ENCODE measurements at regions not wholly inside any gene's neighbourhood (a gene's known extent, or its start where the extent isn't known, plus 50 kb on each side); places are given as distances from the start of the nearest gene placed in this dataset.

DNA sequence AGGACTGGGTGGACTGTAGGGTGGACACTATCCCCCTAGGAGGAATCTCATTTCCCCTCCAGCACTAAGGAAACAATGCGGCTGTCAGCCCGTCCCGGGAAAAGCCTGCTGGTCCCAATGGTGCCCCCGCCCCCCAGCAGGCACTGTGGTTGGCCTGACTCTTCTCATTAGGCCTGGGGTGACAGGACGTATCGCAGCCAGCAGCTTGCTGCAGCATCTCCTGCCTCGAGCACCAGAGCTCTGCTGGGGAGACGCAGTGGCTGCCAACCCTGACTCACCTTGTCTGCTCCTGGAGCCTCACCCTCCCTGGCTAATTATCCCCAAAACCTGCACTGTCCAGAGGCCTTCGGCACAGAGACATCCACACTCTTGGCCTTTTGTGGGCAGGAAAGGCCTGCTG, 115.1 kb upstream of the GJB5 start:
- no peak for DNase-seq (ENCODE audit: low spot score)
- TF ChIP-seq, protein P1, sequence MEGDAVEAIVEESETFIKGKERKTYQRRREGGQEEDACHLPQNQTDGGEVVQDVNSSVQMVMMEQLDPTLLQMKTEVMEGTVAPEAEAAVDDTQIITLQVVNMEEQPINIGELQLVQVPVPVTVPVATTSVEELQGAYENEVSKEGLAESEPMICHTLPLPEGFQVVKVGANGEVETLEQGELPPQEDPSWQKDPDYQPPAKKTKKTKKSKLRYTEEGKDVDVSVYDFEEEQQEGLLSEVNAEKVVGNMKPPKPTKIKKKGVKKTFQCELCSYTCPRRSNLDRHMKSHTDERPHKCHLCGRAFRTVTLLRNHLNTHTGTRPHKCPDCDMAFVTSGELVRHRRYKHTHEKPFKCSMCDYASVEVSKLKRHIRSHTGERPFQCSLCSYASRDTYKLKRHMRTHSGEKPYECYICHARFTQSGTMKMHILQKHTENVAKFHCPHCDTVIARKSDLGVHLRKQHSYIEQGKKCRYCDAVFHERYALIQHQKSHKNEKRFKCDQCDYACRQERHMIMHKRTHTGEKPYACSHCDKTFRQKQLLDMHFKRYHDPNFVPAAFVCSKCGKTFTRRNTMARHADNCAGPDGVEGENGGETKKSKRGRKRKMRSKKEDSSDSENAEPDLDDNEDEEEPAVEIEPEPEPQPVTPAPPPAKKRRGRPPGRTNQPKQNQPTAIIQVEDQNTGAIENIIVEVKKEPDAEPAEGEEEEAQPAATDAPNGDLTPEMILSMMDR (IDR thresholded peaks at IDR 0.05) = no peak
- Mint-ChIP-seq H3K27me3 (ENCODE audit: low read depth) (peaks cover 17% of the 10 kb centered on the region), H3K36me3 (ENCODE audit: low read depth) (no peaks in the 10 kb centered on the region), H3K27ac (ENCODE audit: unreplicated experiment) (no peak overlapping the region), H3K4me1 (ENCODE audit: low read depth) (no peaks in the 10 kb centered on the region), H3K9me3 (ENCODE audit: low read depth) (no peaks in the 10 kb centered on the region), H3K4me3 (ENCODE audit: unreplicated experiment) (no peak overlapping the region)

DNA sequence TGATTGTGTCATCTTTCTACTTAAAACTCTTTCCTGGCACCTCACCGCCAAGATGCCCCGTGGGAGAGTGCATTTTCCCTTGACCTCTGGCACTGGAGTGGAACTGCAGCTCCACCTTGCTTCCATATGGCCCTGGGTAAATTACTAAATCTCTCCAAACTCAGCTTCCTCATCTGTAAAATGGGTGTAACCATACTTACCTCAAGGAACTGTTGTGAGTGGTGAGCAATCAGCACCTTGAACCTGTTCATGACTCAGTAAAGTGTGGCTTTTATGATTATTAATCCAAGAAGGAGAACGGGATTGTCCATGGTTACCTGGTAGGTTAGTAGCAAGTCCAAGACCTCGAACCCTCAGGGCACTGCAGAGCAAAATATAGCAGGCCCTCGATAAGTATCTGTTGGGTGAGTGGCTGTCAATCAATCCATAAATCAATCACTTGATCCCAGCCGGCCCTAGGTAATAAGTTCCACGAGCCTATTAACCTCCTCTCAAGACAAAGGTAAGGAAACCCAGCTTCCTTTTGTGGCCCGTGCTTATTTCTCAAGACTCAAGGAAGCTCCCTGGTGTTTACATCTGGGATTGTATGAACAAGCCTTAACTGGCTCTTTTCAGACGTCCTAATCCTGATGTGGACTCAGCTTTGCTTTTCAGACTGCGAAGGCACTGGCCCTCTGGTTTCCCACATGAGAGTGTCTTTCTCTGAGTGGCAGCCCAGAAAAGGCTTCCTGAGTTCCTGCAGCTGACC, 114.0 kb upstream of the GJB5 start:
- TF ChIP-seq, protein P1 (IDR thresholded peaks at IDR 0.05) = no peak
- Mint-ChIP-seq H3K27me3 (ENCODE audit: low read depth) (peaks cover 21% of the 10 kb centered on the region), H3K36me3 (ENCODE audit: low read depth) (no peaks in the 10 kb centered on the region), H3K9me3 (ENCODE audit: low read depth) (no peaks in the 10 kb centered on the region), H3K4me1 (ENCODE audit: low read depth) (no peaks in the 10 kb centered on the region), H3K4me3 (ENCODE audit: unreplicated experiment) (no peak overlapping the region), H3K27ac (ENCODE audit: unreplicated experiment) (no peak overlapping the region)
- DNase-seq (ENCODE audit: low spot score) = no peak

DNA sequence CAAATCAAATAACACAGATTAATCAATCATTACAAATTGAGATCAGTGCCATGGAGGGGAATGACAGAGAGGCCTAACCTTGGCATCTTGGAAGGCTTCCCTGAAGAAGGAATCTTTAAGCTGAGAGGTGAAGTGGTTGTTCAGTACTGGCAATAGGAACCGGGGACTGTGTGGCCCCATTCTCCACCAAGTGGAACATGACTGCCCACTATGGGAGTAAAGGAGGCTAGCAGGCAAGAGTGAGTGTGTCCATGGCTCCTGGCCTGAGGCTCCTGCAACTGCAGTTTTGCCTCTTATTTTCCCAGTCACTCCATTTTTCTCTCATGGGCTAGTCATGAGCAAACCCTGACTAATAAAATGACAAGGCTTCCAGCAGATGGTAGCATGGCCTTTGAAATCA, 112.2 kb upstream of the GJB5 start:
- no peaks in the 10 kb centered on the region for H3K9me3 Mint-ChIP-seq (ENCODE audit: low read depth)
- H3K27ac Mint-ChIP-seq (ENCODE audit: unreplicated experiment) = no peak overlapping the region
- no peaks in the 10 kb centered on the region for H3K4me1 Mint-ChIP-seq (ENCODE audit: low read depth)
- H3K36me3 Mint-ChIP-seq (ENCODE audit: low read depth) = no peaks in the 10 kb centered on the region
- peaks cover 27% of the 10 kb centered on the region for H3K27me3 Mint-ChIP-seq (ENCODE audit: low read depth)
- no peak overlapping the region for H3K4me3 Mint-ChIP-seq (ENCODE audit: unreplicated experiment)
- TF ChIP-seq, protein P1 (IDR thresholded peaks at IDR 0.05) = no peak
- no peak for DNase-seq (ENCODE audit: low spot score)

DNA sequence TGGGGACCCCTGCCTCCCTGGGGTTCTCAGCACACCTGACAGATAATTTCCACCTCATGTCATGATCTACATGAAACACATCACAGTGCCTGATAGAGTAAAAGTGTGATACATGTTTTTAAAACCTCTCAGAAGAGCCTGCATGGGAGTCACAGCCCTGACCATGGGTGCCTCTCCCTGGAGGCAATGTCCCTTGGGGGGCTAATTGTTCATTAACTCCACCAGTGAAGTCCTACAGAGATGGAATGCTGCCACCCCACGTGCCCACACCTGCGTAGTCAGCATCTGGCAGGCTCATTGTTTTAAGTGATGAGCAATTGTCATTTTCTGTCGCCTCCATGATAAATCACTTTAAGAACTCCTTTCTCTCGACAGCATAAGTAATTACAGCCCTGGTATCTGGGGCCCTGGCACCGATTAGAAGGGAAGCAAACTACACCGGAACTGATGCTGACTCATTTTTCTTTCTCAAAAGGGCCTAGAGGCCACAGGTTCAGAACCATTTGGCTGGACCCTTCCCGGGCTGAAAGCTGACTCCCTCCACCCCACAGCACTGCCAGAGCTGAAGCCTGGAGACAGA, 109.6 kb upstream of the GJB5 start:
- TF ChIP-seq, protein P1 (IDR thresholded peaks at IDR 0.05) = no peak
- Mint-ChIP-seq H3K27ac (ENCODE audit: unreplicated experiment) (no peak overlapping the region), H3K4me1 (ENCODE audit: low read depth) (no peaks in the 10 kb centered on the region), H3K27me3 (ENCODE audit: low read depth) (peaks cover 29% of the 10 kb centered on the region), H3K9me3 (ENCODE audit: low read depth) (no peaks in the 10 kb centered on the region), H3K4me3 (ENCODE audit: unreplicated experiment) (no peak overlapping the region), H3K36me3 (ENCODE audit: low read depth) (no peaks in the 10 kb centered on the region)
- DNase-seq (ENCODE audit: low spot score) = no peak

- H3K4me1 Mint-ChIP-seq (ENCODE audit: low read depth) = no peaks in the 10 kb centered on the region
- TF ChIP-seq, protein P1 (IDR thresholded peaks at IDR 0.05) = no peak
- H3K4me3 Mint-ChIP-seq (ENCODE audit: unreplicated experiment) = no peak overlapping the region
- no peaks in the 10 kb centered on the region for H3K36me3 Mint-ChIP-seq (ENCODE audit: low read depth)
- no peaks in the 10 kb centered on the region for H3K9me3 Mint-ChIP-seq (ENCODE audit: low read depth)
- peaks cover 26% of the 10 kb centered on the region for H3K27me3 Mint-ChIP-seq (ENCODE audit: low read depth)
- DNase-seq (ENCODE audit: low spot score) = no peak
- no peak overlapping the region for H3K27ac Mint-ChIP-seq (ENCODE audit: unreplicated experiment)
These were observed 108.9 kb upstream of the GJB5 start for GRCh38 chr1:34645919-34646318.
